GM12891 (cell line): ENCODE measurements at regions not wholly inside any gene's neighbourhood (a gene's known extent, or its start where the extent isn't known, plus 50 kb on each side); places are given as distances from the start of the nearest gene placed in this dataset.

Source experiments
- PAX5 ChIP-seq: IDR thresholded peaks from 2 replicates; pipeline ENCODE4 v1.6.1; 2011; ENCODE audit warnings: low read length, moderate library complexity, mild to moderate bottlenecking; ENCODE audit not compliant: insufficient read depth, severe bottlenecking
- POLR2A ChIP-seq: IDR thresholded peaks from 2 replicates; pipeline ENCODE4 v1.6.1; 2011; ENCODE audit warnings: low read depth, low read length, control low read depth
- POLR2AphosphoS5 ChIP-seq: IDR thresholded peaks from 2 replicates; pipeline ENCODE4 v1.6.1; 2011; ENCODE audit warnings: low read depth, low read length, control low read depth
- POU2F2 ChIP-seq: IDR thresholded peaks from 2 replicates; pipeline ENCODE4 v1.6.1; 2011; ENCODE audit warnings: low read depth, mild to moderate bottlenecking, control low read depth, low read length, moderate library complexity
- SPI1 ChIP-seq: IDR thresholded peaks from 2 replicates; pipeline ENCODE4 v1.6.1; 2011; ENCODE audit warnings: low read depth, low read length, control low read depth
- TAF1 ChIP-seq: IDR thresholded peaks from 2 replicates; pipeline ENCODE4 v1.6.1; 2011; ENCODE audit warnings: low read depth, low read length, control low read depth

GRCh38 chrX:65034668-65035445 is 58.6 kb upstream of the ZC4H2 start, which contains the start of gene ZC3H12B:
- TF ChIP-seq POLR2A (no peak), POLR2AphosphoS5 (no peak), TAF1 (no peak), POU2F2 (no peak), PAX5 (no peak), SPI1 (no peak)
